HepG2 (cell line): ENCODE measurements at regions not wholly inside any gene's neighbourhood (a gene's known extent, or its start where the extent isn't known, plus 50 kb on each side); places are given as distances from the start of the nearest gene placed in this dataset.

Experiments
- ATAC-seq: fragments of 200-7000 bp; cut with Tn5 transposase; 3 replicates; pipeline ENCODE4 v1.9.1; 2020; ENCODE audit warnings: mild to moderate bottlenecking, moderate library complexity
- BruUV-seq: library from RNA; stranded (reverse); fragments of 400-500 nt; replicated peaks from 2 replicates; lab custom pipeline; 2021; lab: Mats Ljungman, UMichigan
- CTCF ChIA-PET: fragments of 300-600 bp; formaldehyde crosslinking; extraction: SDS; loops from one replicate; lab custom pipeline; 2021; ENCODE audit warnings: low total read pairs, inconsistent platforms, low intra/inter-chr PET ratio; lab: Yijun Ruan, JAX
- POLR2A ChIA-PET: fragments of 350-600 bp; sonication (Branson Sonifier 250); formaldehyde crosslinking; loops from one replicate; lab custom pipeline; 2020; ENCODE audit warnings: antibody characterized with exemption, inconsistent platforms; lab: Yijun Ruan, JAX
- DNase-seq: peaks from one replicate; pipeline ENCODE4 v3.0.0-alpha.2; 2015; ENCODE audit warnings: low spot score
- FAIRE-seq: peaks from 3 replicates; lab custom pipeline; 2011; peaks lifted over from hg19 to GRCh38; lab: Jason Lieb, UNC
- H2AFZ ChIP-seq: one replicate; pipeline ENCODE4 v1.6.1; 2011; ENCODE audit warnings: low read length, inconsistent platforms
- H3K27ac ChIP-seq: fragments of 300-600 bp; 3 replicates; pipeline ENCODE4 v1.8.0; 2011; ENCODE audit warnings: mixed run types, mild to moderate bottlenecking, mixed read lengths, low read length, inconsistent platforms; ENCODE audit not compliant: insufficient read depth; ENCODE audit errors: extremely low read length
- H3K27me3 ChIP-seq, 2 experiments: fragments of 200-600 bp in 1 of 2; 2 replicates in 1 of 2; 3 replicates in 1 of 2; pipeline versions ENCODE4 v1.6.0 to v1.8.0; 2011; ENCODE audit warnings: low read length in 2 of 2, mild to moderate bottlenecking in 2 of 2, moderate library complexity in 2 of 2, inconsistent platforms in 1 of 2; ENCODE audit not compliant: insufficient read depth in 2 of 2, control insufficient read depth in 1 of 2
- H3K36me3 ChIP-seq, 2 experiments: fragments of 200-600 bp in 1 of 2; replicated peaks in 1 of 2; 2 replicates in 1 of 2; 3 replicates in 1 of 2; pipeline versions ENCODE4 v1.5.1 to v1.8.0; 2011; ENCODE audit warnings: low read length in 2 of 2, inconsistent platforms in 1 of 2; ENCODE audit not compliant: insufficient read depth in 2 of 2, control insufficient read depth in 1 of 2
- H3K4me1 ChIP-seq: 2 replicates; pipeline ENCODE4 v1.5.1; 2012; ENCODE audit warnings: low read length, inconsistent platforms; ENCODE audit not compliant: insufficient read depth
- H3K4me2 ChIP-seq: 2 replicates; pipeline ENCODE4 v1.6.0; 2011; ENCODE audit warnings: low read depth, low read length, inconsistent platforms
- H3K4me3 ChIP-seq, 3 experiments: fragments of 200-600 bp in 1 of 3; sonication (generic), shearing (Covaris generic) in 1 of 3; replicated peaks in 1 of 3; 2 replicates each; pipeline ENCODE4 v1.5.1; 2011 to 2016; ENCODE audit warnings: low read length in 3 of 3, inconsistent platforms in 2 of 3, low read depth in 2 of 3, mild to moderate bottlenecking in 2 of 3, control low read depth in 1 of 3, mixed read lengths in 1 of 3; ENCODE audit not compliant: insufficient read depth in 1 of 3
- H3K79me2 ChIP-seq: one replicate; pipeline ENCODE4 v1.6.1; 2011; ENCODE audit warnings: low read length, inconsistent platforms; ENCODE audit not compliant: insufficient read depth
- H3K9ac ChIP-seq: 2 replicates; pipeline ENCODE4 v1.6.0; 2011; ENCODE audit warnings: mild to moderate bottlenecking, low read depth, low read length, inconsistent platforms; ENCODE audit not compliant: insufficient read depth
- H3K9me3 ChIP-seq: 2 replicates; pipeline ENCODE4 v1.5.1; 2012; ENCODE audit warnings: mild to moderate bottlenecking, low read length
- H4K20me1 ChIP-seq: 2 replicates; pipeline ENCODE4 v1.6.0; 2011; ENCODE audit warnings: inconsistent platforms, mild to moderate bottlenecking, low read length, moderate library complexity; ENCODE audit not compliant: insufficient read depth
- CENPT ChIP-seq: sonication (generic); formaldehyde crosslinking; IDR thresholded peaks from 2 replicates; pipeline ENCODE4 v1.8.0; 2022; ENCODE audit warnings: low read depth, mild to moderate bottlenecking, moderate library complexity, missing genetic modification reagents
- MAFF ChIP-seq: IDR thresholded peaks from 2 replicates; pipeline ENCODE4 v1.6.1; 2011; ENCODE audit warnings: low read depth, low read length, improper control_type of control experiment
- MAFG ChIP-seq: sonication (generic); formaldehyde crosslinking; IDR thresholded peaks from 2 replicates; pipeline ENCODE4 v1.5.1; 2020; ENCODE audit warnings: mild to moderate bottlenecking, missing genetic modification reagents
- MAFK ChIP-seq, 2 experiments: IDR thresholded peaks in 1 of 2; conservative IDR thresholded peaks in 1 of 2; 2 replicates each; pipeline ENCODE4 v1.6.1; 2011; ENCODE audit warnings: improper control_type of control experiment in 2 of 2, low read length in 2 of 2
- MXD3 ChIP-seq: IDR thresholded peaks from 2 replicates; pipeline ENCODE4 v1.6.1; 2016; ENCODE audit warnings: mild to moderate bottlenecking, missing biosample characterization, missing genetic modification reagents
- PAXIP1 ChIP-seq: sonication (generic); formaldehyde crosslinking; conservative IDR thresholded peaks from 2 replicates; pipeline ENCODE4 v1.4.0; 2020; ENCODE audit warnings: mild to moderate bottlenecking, missing genetic modification reagents, moderate library complexity
- RFX5 ChIP-seq: IDR thresholded peaks from 2 replicates; pipeline ENCODE4 v1.6.1; 2011; ENCODE audit warnings: low read depth, low read length, improper control_type of control experiment
- TOPORS ChIP-seq: sonication (generic); formaldehyde crosslinking; IDR thresholded peaks from 2 replicates; pipeline ENCODE4 v1.8.0; 2023; ENCODE audit warnings: mild to moderate bottlenecking, missing genetic modification reagents
- ZBTB7A ChIP-seq: sonication (generic); formaldehyde crosslinking; IDR thresholded peaks from 2 replicates; pipeline ENCODE4 v1.8.0; 2022; ENCODE audit warnings: mild to moderate bottlenecking, missing genetic modification reagents
- ZBTB7B ChIP-seq: sonication (generic); formaldehyde crosslinking; IDR thresholded peaks from 2 replicates; pipeline ENCODE4 v1.4.0; 2020; ENCODE audit warnings: missing genetic modification reagents
- ZNF225 ChIP-seq: sonication (generic); formaldehyde crosslinking; IDR thresholded peaks from 2 replicates; pipeline ENCODE4 v1.4.0; 2020; ENCODE audit warnings: mild to moderate bottlenecking, missing genetic modification reagents
- ZNF724P ChIP-seq: sonication (generic); formaldehyde crosslinking; IDR thresholded peaks from 2 replicates; pipeline ENCODE4 v1.8.0; 2022; ENCODE audit warnings: missing genetic modification reagents, borderline replicate concordance
- WGBS: methylation state at CpG from one replicate; pipeline ENCODE4 v1.1.6; 2017; ENCODE audit warnings: low lambda C conversion rate; 5-methylcytosine and 5-hydroxymethylcytosine counted together
- in situ Hi-C: cut with HindIII; loops from 2 replicates; pipeline ENCODE4 v1.10.0; 2017; ENCODE audit warnings: low pct_unique_long_range_greater_than_20kb; ENCODE audit not compliant: extremely low pct_ligation_motif_present
- intact Hi-C: fragments of 100-400 bp; cut with micrococcal nuclease; formaldehyde crosslinking; loops from one replicate; pipeline ENCODE4 v1.10.0; 2022; ENCODE audit not compliant: unreplicated experiment
- TF ChIP-seq, protein P1 (sequence below): sonication (generic); formaldehyde crosslinking; IDR thresholded peaks from 2 replicates; pipeline ENCODE4 v1.4.0; 2020; ENCODE audit warnings: mild to moderate bottlenecking, missing genetic modification reagents

- H3K9me3 ChIP-seq = no peaks in the 10 kb centered on the region
- no peak overlapping the region for H3K4me2 ChIP-seq
- no peak for FAIRE-seq
- H3K27ac ChIP-seq = no peak overlapping the region
- no peak for ATAC-seq
- POLR2A ChIA-PET = no interaction called here
- 0 out of 5 replicates have a peak, but pooled peaks cover 0 to 3% of the 10 kb centered on the region in 2 experiments for H3K27me3 ChIP-seq
- no TSS peak for BruUV-seq
- no peak overlapping the region for H3K4me3 ChIP-seq
- H4K20me1 ChIP-seq = no peaks in the 10 kb centered on the region
- CTCF ChIA-PET = no interaction called here
- H3K9ac ChIP-seq = no peak overlapping the region
- TF ChIP-seq MAFF (peak; percentile 32; the same call in 1 of the 2 replicates), MAFK (conservative IDR thresholded peaks at IDR 0.05 in 1 of 2, IDR thresholded peaks at IDR 0.05 in 1 of 2; ENCODE audit: low read length in 2 of 2) (peak; percentile 45 to 75; a peak in 3 of 4 replicates), ZNF225 (CRISPR knock-in tag) (no peak), CENPT (CRISPR knock-in tag) (no peak), MAFG (CRISPR knock-in tag) (no peak)
- TF ChIP-seq, all 625 proteins: peak for 2
- WGBS = 3% methylated on average over 1 of the region's 1 CpG
- H3K4me1 ChIP-seq = no peaks in the 10 kb centered on the region
- H3K79me2 ChIP-seq = no peaks in the 10 kb centered on the region
- in situ Hi-C loops (no loop called here), intact Hi-C loops (no loop called here)
- no peak overlapping the region for H2AFZ ChIP-seq
- H3K36me3 ChIP-seq = no peaks in the 10 kb centered on the region
- DNase-seq = no peak
Measured at GRCh38 chr9:84122572-84122971, 142.0 kb downstream of the RMI1 start.

DNA sequence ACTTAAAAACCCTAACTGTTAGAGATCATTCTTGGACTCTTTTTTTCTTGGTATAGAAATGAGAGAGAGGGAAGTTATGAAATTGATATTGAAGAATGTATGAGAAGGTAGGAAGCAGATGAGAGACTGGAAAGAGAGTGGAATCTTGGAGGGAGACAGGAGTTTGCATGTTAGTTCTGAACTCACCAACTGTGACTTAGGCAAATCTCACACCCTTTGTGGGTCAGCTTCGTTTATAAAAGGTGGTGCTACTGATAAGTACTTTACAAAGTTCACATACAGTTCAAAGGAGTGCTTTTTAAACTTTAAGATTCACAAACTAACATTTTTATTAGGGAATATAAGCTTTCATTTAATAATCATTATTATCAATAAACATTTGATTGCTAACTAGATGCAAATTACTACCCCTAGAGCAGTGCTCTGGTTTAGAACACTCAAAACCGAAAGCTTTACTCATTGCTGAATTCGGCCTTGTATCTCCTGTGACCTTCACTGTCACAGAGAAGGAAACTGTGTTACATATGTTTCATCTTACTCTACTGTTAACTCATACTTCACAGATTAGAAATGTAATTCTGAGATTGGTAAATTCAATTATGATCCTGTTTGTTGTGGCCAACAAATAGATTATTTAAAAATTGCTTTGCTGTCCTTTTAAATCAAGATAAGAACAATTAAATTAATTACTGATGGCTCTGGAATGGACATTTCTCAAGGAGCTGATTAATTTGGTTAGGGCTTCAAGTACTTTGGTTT is 143.2 kb downstream of the RMI1 start:
- Histone ChIP-seq H3K9ac (no peak overlapping the region), H3K4me2 (no peak overlapping the region), H3K9me3 (no peaks in the 10 kb centered on the region), H3K4me3 (no peak overlapping the region), H3K27ac (no peak overlapping the region), H3K36me3 (no peaks in the 10 kb centered on the region), H2AFZ (no peak overlapping the region), H3K79me2 (no peaks in the 10 kb centered on the region), H3K4me1 (no peaks in the 10 kb centered on the region), H4K20me1 (no peaks in the 10 kb centered on the region), H3K27me3 (0 out of 5 replicates have a peak, but pooled peaks cover 0 to 3% of the 10 kb centered on the region in 2 experiments)
- intact Hi-C loops (no loop called here), in situ Hi-C loops (no loop called here)
- ChIA-PET POLR2A (no interaction called here), CTCF (no interaction called here)
- no TSS peak for BruUV-seq
- FAIRE-seq (no peak), DNase-seq (no peak), ATAC-seq (no peak)
- 0% methylated on average over 3 of the region's 3 CpGs for WGBS
- no peak for TF ChIP-seq MXD3
- TF ChIP-seq ZBTB7A = no peak
- no peak for TF ChIP-seq PAXIP1
- no peak for TF ChIP-seq TOPORS
- TF ChIP-seq, protein P1, sequence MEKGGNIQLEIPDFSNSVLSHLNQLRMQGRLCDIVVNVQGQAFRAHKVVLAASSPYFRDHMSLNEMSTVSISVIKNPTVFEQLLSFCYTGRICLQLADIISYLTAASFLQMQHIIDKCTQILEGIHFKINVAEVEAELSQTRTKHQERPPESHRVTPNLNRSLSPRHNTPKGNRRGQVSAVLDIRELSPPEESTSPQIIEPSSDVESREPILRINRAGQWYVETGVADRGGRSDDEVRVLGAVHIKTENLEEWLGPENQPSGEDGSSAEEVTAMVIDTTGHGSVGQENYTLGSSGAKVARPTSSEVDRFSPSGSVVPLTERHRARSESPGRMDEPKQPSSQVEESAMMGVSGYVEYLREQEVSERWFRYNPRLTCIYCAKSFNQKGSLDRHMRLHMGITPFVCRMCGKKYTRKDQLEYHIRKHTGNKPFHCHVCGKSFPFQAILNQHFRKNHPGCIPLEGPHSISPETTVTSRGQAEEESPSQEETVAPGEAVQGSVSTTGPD = no peak
- TF ChIP-seq RFX5 = no peak
- TF ChIP-seq ZNF724P = no peak
- no peak for TF ChIP-seq ZBTB7B (CRISPR knock-in tag)
